WI38 (cell line): ENCODE measurements at regions not wholly inside any gene's neighbourhood (a gene's known extent, or its start where the extent isn't known, plus 50 kb on each side); places are given as distances from the start of the nearest gene placed in this dataset.

Source experiments
- H3K4me3 ChIP-seq: 2 replicates; pipeline ENCODE4 v1.5.1; 2011; ENCODE audit warnings: low read depth, mild to moderate bottlenecking, control low read depth, low read length
- TF ChIP-seq, protein P1 (sequence below): IDR thresholded peaks from 2 replicates; pipeline ENCODE4 v1.5.1; 2012; ENCODE audit warnings: low read depth, mild to moderate bottlenecking, control low read depth, low read length

- H3K4me3 ChIP-seq: no peak overlapping the region
- TF ChIP-seq, protein P1, sequence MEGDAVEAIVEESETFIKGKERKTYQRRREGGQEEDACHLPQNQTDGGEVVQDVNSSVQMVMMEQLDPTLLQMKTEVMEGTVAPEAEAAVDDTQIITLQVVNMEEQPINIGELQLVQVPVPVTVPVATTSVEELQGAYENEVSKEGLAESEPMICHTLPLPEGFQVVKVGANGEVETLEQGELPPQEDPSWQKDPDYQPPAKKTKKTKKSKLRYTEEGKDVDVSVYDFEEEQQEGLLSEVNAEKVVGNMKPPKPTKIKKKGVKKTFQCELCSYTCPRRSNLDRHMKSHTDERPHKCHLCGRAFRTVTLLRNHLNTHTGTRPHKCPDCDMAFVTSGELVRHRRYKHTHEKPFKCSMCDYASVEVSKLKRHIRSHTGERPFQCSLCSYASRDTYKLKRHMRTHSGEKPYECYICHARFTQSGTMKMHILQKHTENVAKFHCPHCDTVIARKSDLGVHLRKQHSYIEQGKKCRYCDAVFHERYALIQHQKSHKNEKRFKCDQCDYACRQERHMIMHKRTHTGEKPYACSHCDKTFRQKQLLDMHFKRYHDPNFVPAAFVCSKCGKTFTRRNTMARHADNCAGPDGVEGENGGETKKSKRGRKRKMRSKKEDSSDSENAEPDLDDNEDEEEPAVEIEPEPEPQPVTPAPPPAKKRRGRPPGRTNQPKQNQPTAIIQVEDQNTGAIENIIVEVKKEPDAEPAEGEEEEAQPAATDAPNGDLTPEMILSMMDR: no peak
Measured at GRCh38 chr5:155872629-155873220, 454.2 kb upstream of the SGCD start.

DNA sequence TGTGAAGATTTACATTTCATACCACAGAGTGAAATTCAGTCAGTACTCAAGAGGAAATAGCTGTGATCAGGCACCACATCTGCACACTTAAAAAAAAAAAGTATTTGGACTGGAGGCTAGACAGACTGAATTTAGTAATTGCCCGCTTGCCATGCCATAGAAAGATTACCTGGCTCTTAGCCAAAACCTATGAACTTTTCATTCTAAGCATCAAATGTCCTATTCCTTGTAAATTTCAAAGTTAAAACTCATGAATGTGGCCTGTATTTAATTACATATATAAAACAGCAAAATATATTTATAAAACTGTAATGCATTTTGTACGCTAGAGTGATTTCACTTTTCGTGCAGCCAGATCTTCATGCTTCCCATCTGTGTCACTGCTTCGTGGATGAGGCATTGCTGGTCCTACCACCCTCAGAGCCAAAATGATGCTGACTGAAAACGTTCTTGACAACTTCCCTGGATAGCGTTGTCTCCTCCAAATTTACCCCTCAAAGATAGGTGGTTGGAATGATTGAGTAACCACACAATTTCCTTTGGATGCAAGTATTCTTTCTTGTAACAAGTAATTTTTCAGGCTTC is 447.9 kb upstream of the SGCD start:
- TF ChIP-seq, protein P1: no peak
- no peak overlapping the region for H3K4me3 ChIP-seq

DNA sequence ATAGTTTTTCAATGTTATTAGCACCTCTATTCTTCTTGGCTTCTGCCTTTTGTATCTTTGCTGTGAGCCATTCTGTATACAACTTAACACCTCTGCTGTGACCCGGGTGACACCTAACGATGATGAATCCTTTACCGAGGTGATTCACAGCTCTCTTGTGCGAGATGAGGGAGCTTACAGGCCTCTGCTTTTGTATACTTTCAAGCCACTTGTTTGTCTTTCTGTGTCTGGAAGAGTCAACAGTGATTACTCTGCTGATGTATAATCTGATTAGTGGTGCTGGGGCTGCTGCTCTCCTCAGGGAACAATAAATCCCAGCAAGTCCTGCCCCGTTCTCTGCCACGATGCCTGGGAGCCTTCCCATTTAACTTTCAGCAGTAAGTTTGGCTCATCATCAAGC is 442.9 kb upstream of the SGCD start:
- no peak overlapping the region for H3K4me3 ChIP-seq
- TF ChIP-seq, protein P1: no peak

DNA sequence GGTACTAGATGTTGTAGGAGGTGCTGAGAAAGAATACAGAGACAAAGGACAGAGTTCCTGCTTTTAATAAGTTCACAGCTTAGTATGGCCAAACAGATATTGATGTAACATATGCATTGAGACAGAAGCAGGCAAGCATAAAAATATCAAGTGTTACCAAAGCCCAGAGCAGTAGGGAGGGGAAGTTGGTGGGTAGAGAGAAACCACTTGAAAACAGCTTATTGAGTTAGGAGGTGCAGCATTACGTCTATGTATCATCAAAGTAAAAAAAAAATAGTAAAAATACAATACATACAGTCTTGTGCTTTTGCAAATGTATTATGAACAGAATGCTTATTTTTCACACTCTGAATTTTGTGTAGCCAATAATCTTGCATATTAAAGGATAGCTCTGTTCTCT is 441.8 kb upstream of the SGCD start:
- no peak overlapping the region for H3K4me3 ChIP-seq
- TF ChIP-seq, protein P1: no peak

DNA sequence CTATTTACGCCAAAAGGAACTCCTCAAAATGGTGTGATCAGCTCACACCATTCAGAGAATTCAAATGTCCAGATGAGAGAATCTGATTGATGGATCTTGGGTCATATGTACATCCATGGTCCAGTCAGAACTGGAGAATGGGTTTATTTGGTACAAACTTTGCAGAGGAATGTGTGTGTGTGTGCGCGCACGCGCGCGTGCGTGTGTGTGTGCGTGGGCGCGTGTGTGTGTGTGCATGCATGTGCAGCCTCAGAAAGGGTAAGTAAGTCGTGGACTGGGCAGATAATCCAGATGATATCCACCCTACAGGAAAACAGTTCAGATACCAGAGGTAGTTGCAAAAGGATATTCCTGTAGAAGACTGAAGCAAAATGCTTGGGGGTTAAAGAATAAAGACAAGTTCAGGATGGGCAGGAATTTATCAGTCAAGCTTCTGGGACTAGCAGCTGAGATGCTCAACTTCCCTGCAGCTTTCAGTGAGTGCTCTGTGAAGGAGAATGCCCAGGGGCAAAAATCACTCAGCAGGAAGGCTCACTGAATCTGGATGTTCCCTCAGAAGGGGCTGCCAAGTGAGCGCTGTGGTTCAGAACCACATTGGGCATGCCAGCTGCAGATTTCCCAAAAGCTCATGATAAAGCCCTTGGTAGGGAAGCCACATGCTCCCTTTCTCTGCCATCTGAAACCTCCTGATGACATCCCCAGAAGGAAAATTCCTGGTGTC is 440.5 kb upstream of the SGCD start:
- no peak overlapping the region for H3K4me3 ChIP-seq

DNA sequence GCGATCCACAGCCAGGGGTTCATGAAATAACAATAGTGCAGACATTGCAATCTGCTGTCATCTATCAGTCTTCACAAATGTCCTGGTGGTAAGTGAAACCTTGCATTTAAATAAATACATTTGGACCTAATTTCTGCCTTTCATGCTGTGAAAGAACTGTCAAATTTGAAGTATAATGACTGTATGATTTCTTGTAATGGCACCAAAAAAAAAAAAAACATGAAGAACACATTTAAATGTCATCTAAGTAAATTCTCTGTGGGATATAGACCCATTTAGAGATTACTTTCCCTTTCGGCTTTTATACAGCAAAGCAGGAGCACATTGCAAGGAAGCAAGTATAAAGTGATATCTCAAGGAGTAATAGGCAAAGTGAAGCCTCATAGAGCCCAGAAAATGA is 431.5 kb upstream of the SGCD start:
- H3K4me3 ChIP-seq: no peak overlapping the region
- TF ChIP-seq, protein P1: no peak

More for the DNA sequence above, 440.5 kb upstream of the SGCD start:
- TF ChIP-seq, protein P1: no peak

DNA sequence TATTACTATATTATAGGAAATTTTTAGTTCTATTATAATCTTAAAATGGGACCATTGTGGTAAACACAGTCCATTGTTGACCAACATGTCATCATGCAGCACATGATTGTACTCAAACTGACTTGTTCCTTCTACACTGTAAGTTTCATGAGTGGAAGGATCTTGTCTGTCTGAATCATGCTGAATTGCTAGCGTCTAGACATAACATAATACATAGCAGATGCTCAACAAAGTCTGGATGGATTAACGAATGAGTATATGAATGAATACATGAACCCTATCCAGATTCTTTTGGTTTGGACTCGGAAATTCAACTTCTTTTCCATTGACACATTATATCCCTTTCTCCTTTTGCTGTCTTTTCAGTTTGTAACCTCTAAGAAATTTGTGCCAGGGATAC is 429.2 kb upstream of the SGCD start:
- H3K4me3 ChIP-seq: no peak overlapping the region
- TF ChIP-seq, protein P1: no peak
